Esophagus squamous epithelium (tissue), 4 donors: ENCODE measurements at regions not wholly inside any gene's neighbourhood (a gene's known extent, or its start where the extent isn't known, plus 50 kb on each side); places are given as distances from the start of the nearest gene placed in this dataset.

ENCODE experiments used
- CTCF ChIP-seq, 6 experiments: fragments of 450-650 bp in 4 of 6; fragments of 200-600 bp in 2 of 6; sonication (generic) in 2 of 6; IDR thresholded peaks; one replicate each; pipeline ENCODE4 v1.5.1; 2016 to 2019; ENCODE audit warnings: antibody characterized with exemption in 6 of 6, mild to moderate bottlenecking in 4 of 6, moderate library complexity in 4 of 6
- POLR2A ChIP-seq, 4 donors: fragments of 450-650 bp; IDR thresholded peaks; one replicate each; pipeline ENCODE4 v1.6.1; 2017; ENCODE audit warnings: antibody characterized with exemption in 4 of 4, mild to moderate bottlenecking in 4 of 4, moderate library complexity in 3 of 4

- TF ChIP-seq CTCF (IDR thresholded peaks at IDR 0.05), result no peak
- no peak for TF ChIP-seq POLR2A (IDR thresholded peaks at IDR 0.05)
Observed at GRCh38 chr5:133894143-133894542, 74.3 kb downstream of the C5orf15 start.
